GM19324 (cell line): ENCODE measurements at regions not wholly inside any gene's neighbourhood (a gene's known extent, or its start where the extent isn't known, plus 50 kb on each side); places are given as distances from the start of the nearest gene placed in this dataset.
"Not testable (repeated sequence)": the region's sequence is repeated elsewhere in the genome, so short reads cannot be mapped to it uniquely, and the experiment has no call there.

Experiments
- ATAC-seq: cut with Tn5 transposase; IDR thresholded peaks from one replicate; pipeline ENCODE4 v1.9.1; 2021; ENCODE audit warnings: mild to moderate bottlenecking, moderate library complexity; ENCODE audit not compliant: unreplicated experiment, low FRiP score

GRCh38 chr9:62798884-62799850 is 1609.3 kb downstream of the SPATA31A7 start:
- not testable (repeated sequence) for ATAC-seq

- not testable (repeated sequence) for ATAC-seq
These were observed 1610.1 kb downstream of the SPATA31A7 start for GRCh38 chr9:62799851-62800371.

- peak; percentile 23 for ATAC-seq
These were observed 1610.9 kb downstream of the SPATA31A7 start for GRCh38 chr9:62800451-62801371.

- not testable (repeated sequence) for ATAC-seq
These were observed 1611.6 kb downstream of the SPATA31A7 start for GRCh38 chr9:62801372-62801811.

GRCh38 chr9:62801961-62802718 is 1612.3 kb downstream of the SPATA31A7 start:
- peak; percentile 100 for ATAC-seq

GRCh38 chr9:62802719-62803079 is 1612.9 kb downstream of the SPATA31A7 start:
- not testable (repeated sequence) for ATAC-seq

- not testable (repeated sequence) for ATAC-seq
These were observed 1613.3 kb downstream of the SPATA31A7 start for GRCh38 chr9:62803099-62803498.

- not testable (repeated sequence) for ATAC-seq
These were observed 1614.5 kb downstream of the SPATA31A7 start for GRCh38 chr9:62804314-62804713.

- not testable (repeated sequence) for ATAC-seq
These were observed 1617.6 kb downstream of the SPATA31A7 start for GRCh38 chr9:62807424-62807823.

- ATAC-seq = not testable (repeated sequence)
These were observed 1618.2 kb downstream of the SPATA31A7 start for GRCh38 chr9:62808081-62808480.

- ATAC-seq = not testable (repeated sequence)
These were observed 1620.5 kb downstream of the SPATA31A7 start for GRCh38 chr9:62810318-62810717.

GRCh38 chr9:62810811-62811315 is 1621.0 kb downstream of the SPATA31A7 start:
- not testable (repeated sequence) for ATAC-seq

GRCh38 chr9:62815436-62815835 is 1625.6 kb downstream of the SPATA31A7 start:
- ATAC-seq = not testable (repeated sequence)

- not testable (repeated sequence) for ATAC-seq
These were observed 1626.5 kb downstream of the SPATA31A7 start for GRCh38 chr9:62816331-62816730.

- ATAC-seq = not testable (repeated sequence)
These were observed 1627.4 kb downstream of the SPATA31A7 start for GRCh38 chr9:62817214-62817613.

GRCh38 chr9:62822185-62822584 is 1632.3 kb downstream of the SPATA31A7 start:
- ATAC-seq = not testable (repeated sequence)

GRCh38 chr9:62827957-62828907 is 1638.4 kb downstream of the SPATA31A7 start:
- ATAC-seq = not testable (repeated sequence)

GRCh38 chr9:62830829-62831459 is 1641.1 kb downstream of the SPATA31A7 start:
- ATAC-seq = not testable (repeated sequence)
